H1 (cell line): ENCODE measurements at regions not wholly inside any gene's neighbourhood (a gene's known extent, or its start where the extent isn't known, plus 50 kb on each side); places are given as distances from the start of the nearest gene placed in this dataset.

ENCODE experiments used
- CTCF ChIA-PET: fragments of 300-600 bp; sonication (Branson Sonifier 250); formaldehyde crosslinking; loops from one replicate; lab custom pipeline; 2021; ENCODE audit not compliant: partially characterized antibody; lab: Charles Lee
- POLR2A ChIA-PET: fragments of 300-600 bp; sonication (Branson Sonifier 250); formaldehyde crosslinking; loops from one replicate; lab custom pipeline; 2021; ENCODE audit warnings: inconsistent platforms; ENCODE audit not compliant: partially characterized antibody; lab: Charles Lee
- DNase-seq, 2 experiments: peaks; one replicate each; pipeline versions ENCODE4 v3.0.0 to v3.0.0-alpha.2; 2010 to 2022; ENCODE audit warnings: low spot score in 2 of 2, low read depth in 1 of 2, mixed read lengths in 1 of 2
- FAIRE-seq: peaks from 2 replicates; lab custom pipeline; 2011; peaks lifted over from hg19 to GRCh38; lab: Jason Lieb, UNC
- H2AFZ ChIP-seq: 2 replicates; pipeline ENCODE4 v1.8.1; 2012; ENCODE audit warnings: low read length, inconsistent platforms
- H2AK5ac ChIP-seq: 2 replicates; pipeline ENCODE4 v1.6.1; 2013; ENCODE audit warnings: low read depth, low read length
- H2BK120ac ChIP-seq: replicated peaks from 2 replicates; pipeline ENCODE3; 2013; ENCODE audit warnings: low read depth, low read length, inconsistent platforms
- H2BK12ac ChIP-seq: 2 replicates; pipeline ENCODE4 v1.6.1; 2013; ENCODE audit warnings: low read depth, low read length
- H2BK15ac ChIP-seq: 2 replicates; pipeline ENCODE4 v1.6.1; 2013; ENCODE audit warnings: low read length
- H2BK20ac ChIP-seq: 2 replicates; pipeline ENCODE4 v1.6.1; 2013; ENCODE audit warnings: low read length
- H2BK5ac ChIP-seq: 2 replicates; pipeline ENCODE4 v1.6.1; 2013; ENCODE audit warnings: low read depth, low read length
- H3K14ac ChIP-seq: 2 replicates; pipeline ENCODE4 v1.6.1; 2013; ENCODE audit warnings: inconsistent platforms; ENCODE audit not compliant: insufficient read length
- H3K18ac ChIP-seq: 2 replicates; pipeline ENCODE4 v1.6.1; 2013; ENCODE audit warnings: low read length; ENCODE audit errors: extremely low read depth
- H3K23ac ChIP-seq: 2 replicates; pipeline ENCODE4 v1.6.1; 2013; ENCODE audit warnings: inconsistent platforms; ENCODE audit not compliant: insufficient read length
- H3K23me2 ChIP-seq: 2 replicates; pipeline ENCODE4 v1.6.1; 2013; ENCODE audit warnings: low read depth, low read length
- H3K27ac ChIP-seq: 2 replicates; pipeline ENCODE4 v1.6.1; 2011; ENCODE audit warnings: low read depth, low read length, inconsistent platforms
- H3K27me3 ChIP-seq, 4 experiments: replicated peaks in 1 of 4; 1 replicate in 1 of 4; 2 replicates in 3 of 4; pipeline versions ENCODE4 v1.6.1 to v1.8.1; 2011 to 2013; ENCODE audit warnings: low read length in 3 of 4, mild to moderate bottlenecking in 3 of 4, inconsistent platforms in 2 of 4, mixed read lengths in 2 of 4, moderate library complexity in 1 of 4; ENCODE audit not compliant: control insufficient read depth in 3 of 4, insufficient read depth in 3 of 4; ENCODE audit errors: extremely low read depth in 1 of 4
- H3K36me3 ChIP-seq, 4 experiments: 2 replicates each; pipeline versions ENCODE4 v1.6.1 to v1.8.1; 2011 to 2013; ENCODE audit warnings: mild to moderate bottlenecking in 4 of 4, low read length in 3 of 4, moderate library complexity in 2 of 4, control low read depth in 1 of 4, inconsistent platforms in 1 of 4; ENCODE audit not compliant: insufficient read depth in 4 of 4, control insufficient read depth in 2 of 4
- H3K4ac ChIP-seq: replicated peaks from 2 replicates; pipeline ENCODE3; 2013; ENCODE audit warnings: low read length, low read depth, mixed read lengths, inconsistent platforms; ENCODE audit not compliant: insufficient read length
- H3K4me1 ChIP-seq, 4 experiments: replicated peaks in 1 of 4; 1 replicate in 1 of 4; 2 replicates in 3 of 4; pipeline versions ENCODE4 v1.6.1 to v1.8.1; 2011 to 2013; ENCODE audit warnings: low read length in 3 of 4, inconsistent platforms in 2 of 4, mixed read lengths in 1 of 4; ENCODE audit not compliant: insufficient read depth in 4 of 4, control insufficient read depth in 3 of 4
- H3K4me2 ChIP-seq, 2 experiments: 2 replicates each; pipeline versions ENCODE4 v1.6.1 to v1.8.1; 2011 to 2013; ENCODE audit warnings: low read depth in 2 of 2, low read length in 2 of 2, control low read depth in 1 of 2, inconsistent platforms in 1 of 2, mild to moderate bottlenecking in 1 of 2; ENCODE audit not compliant: insufficient read depth in 1 of 2
- H3K4me3 ChIP-seq, 4 experiments: fragments of 200-600, 300-600 bp in 1 of 4; sonication (generic), shearing (Covaris generic), sonication (Bioruptor Twin) in 1 of 4; 2 replicates each; pipeline versions ENCODE4 v1.5.1 to v1.8.1; 2011 to 2016; ENCODE audit warnings: low read length in 4 of 4, low read depth in 3 of 4, control low read depth in 2 of 4, inconsistent platforms in 2 of 4, mild to moderate bottlenecking in 2 of 4, mixed read lengths in 1 of 4, moderate library complexity in 1 of 4; ENCODE audit not compliant: insufficient read depth in 2 of 4; ENCODE audit errors: extremely low read depth in 1 of 4
- H3K56ac ChIP-seq: replicated peaks from 2 replicates; pipeline ENCODE3; 2013; ENCODE audit warnings: low read depth, mild to moderate bottlenecking, mixed read lengths, low read length, inconsistent platforms; ENCODE audit not compliant: insufficient read length
- H3K79me1 ChIP-seq: 2 replicates; pipeline ENCODE4 v1.6.1; 2013; ENCODE audit warnings: low read depth, low read length, control low read depth
- H3K79me2 ChIP-seq, 2 experiments: 2 replicates each; pipeline versions ENCODE4 v1.6.1 to v1.8.1; 2012 to 2013; ENCODE audit warnings: low read length in 2 of 2, mild to moderate bottlenecking in 2 of 2, inconsistent platforms in 1 of 2; ENCODE audit not compliant: insufficient read depth in 2 of 2, control insufficient read depth in 1 of 2
- H3K9ac ChIP-seq, 4 experiments: replicated peaks in 1 of 4; 1 replicate in 1 of 4; 2 replicates in 3 of 4; pipeline versions ENCODE4 v1.6.1 to v1.8.1; 2011 to 2013; ENCODE audit warnings: low read depth in 3 of 4, low read length in 3 of 4, control low read depth in 2 of 4, mild to moderate bottlenecking in 2 of 4, moderate library complexity in 2 of 4, inconsistent platforms in 1 of 4; ENCODE audit errors: extremely low read depth in 1 of 4
- H3K9me3 ChIP-seq, 2 experiments: 2 replicates each; pipeline versions ENCODE4 v1.6.1 to v1.8.1; 2012 to 2013; ENCODE audit warnings: mild to moderate bottlenecking in 2 of 2, moderate library complexity in 2 of 2, control low read depth in 1 of 2, inconsistent platforms in 1 of 2, low read depth in 1 of 2, low read length in 1 of 2, mixed read lengths in 1 of 2; ENCODE audit not compliant: insufficient read depth in 2 of 2
- H4K20me1 ChIP-seq, 2 experiments: replicated peaks in 1 of 2; 2 replicates each; pipeline versions ENCODE3 to v1.8.1; 2011 to 2013; ENCODE audit warnings: inconsistent platforms in 2 of 2, low read length in 2 of 2, mild to moderate bottlenecking in 1 of 2; ENCODE audit not compliant: insufficient read depth in 2 of 2, control insufficient read depth in 1 of 2
- H4K5ac ChIP-seq: 2 replicates; pipeline ENCODE4 v1.6.1; 2013; ENCODE audit warnings: low read length, low read depth, mixed read lengths, inconsistent platforms; ENCODE audit not compliant: insufficient read length
- H4K8ac ChIP-seq: 2 replicates; pipeline ENCODE4 v1.8.0; 2013; ENCODE audit warnings: mild to moderate bottlenecking, moderate library complexity, low read length, inconsistent platforms; ENCODE audit not compliant: insufficient read depth; ENCODE audit errors: extremely low read depth
- H4K91ac ChIP-seq: replicated peaks from 2 replicates; pipeline ENCODE3; 2013; ENCODE audit warnings: low read length, mixed read lengths, inconsistent platforms; ENCODE audit not compliant: insufficient read length
- BACH1 ChIP-seq: IDR thresholded peaks from 2 replicates; pipeline ENCODE4 v1.6.1; 2012; ENCODE audit warnings: low read length, improper control_type of control experiment
- BCL11A ChIP-seq, 2 experiments: IDR thresholded peaks; one replicate each; pipeline ENCODE4 v1.6.1; 2011; ENCODE audit warnings: low read depth in 2 of 2, low read length in 2 of 2, mild to moderate bottlenecking in 2 of 2
- CHD2 ChIP-seq: IDR thresholded peaks from 2 replicates; pipeline ENCODE4 v1.6.1; 2012; ENCODE audit warnings: low read length, improper control_type of control experiment
- EP300 ChIP-seq, 2 experiments: IDR thresholded peaks; 1 replicate in 1 of 2; 2 replicates in 1 of 2; pipeline ENCODE4 v1.6.1; 2011 to 2012; ENCODE audit warnings: low read depth in 2 of 2, low read length in 2 of 2, mild to moderate bottlenecking in 2 of 2, borderline replicate concordance in 1 of 2, inconsistent platforms in 1 of 2, moderate library complexity in 1 of 2
- GABPA ChIP-seq: IDR thresholded peaks from 2 replicates; pipeline ENCODE4 v1.6.1; 2011; ENCODE audit warnings: mild to moderate bottlenecking, low read length, moderate library complexity, borderline replicate concordance; ENCODE audit not compliant: insufficient read depth
- KDM4A ChIP-seq: IDR thresholded peaks from one replicate; pipeline ENCODE4 v1.7.1; 2012; ENCODE audit warnings: low read depth, mild to moderate bottlenecking, moderate library complexity, low read length, inconsistent platforms; ENCODE audit not compliant: severe bottlenecking
- KDM5A ChIP-seq: fragments of 200-600 bp; IDR thresholded peaks from 2 replicates; pipeline ENCODE4 v1.7.1; 2012; ENCODE audit warnings: mild to moderate bottlenecking, low read length, inconsistent platforms, mixed read lengths
- MAFK ChIP-seq: IDR thresholded peaks from 2 replicates; pipeline ENCODE4 v1.6.1; 2012; ENCODE audit warnings: low read depth, mild to moderate bottlenecking, improper control_type of control experiment, low read length
- POLR2A ChIP-seq, 2 experiments: IDR thresholded peaks; 1 replicate in 1 of 2; 2 replicates in 1 of 2; pipeline ENCODE4 v1.6.1; 2011; ENCODE audit warnings: low read depth in 2 of 2, low read length in 2 of 2, mild to moderate bottlenecking in 2 of 2; ENCODE audit errors: control extremely low read depth in 1 of 2
- SP2 ChIP-seq: IDR thresholded peaks from 2 replicates; pipeline ENCODE4 v1.6.1; 2012; ENCODE audit warnings: mild to moderate bottlenecking, low read length, inconsistent platforms
- SP4 ChIP-seq: IDR thresholded peaks from 2 replicates; pipeline ENCODE4 v1.6.1; 2012; ENCODE audit warnings: low read length, inconsistent platforms
- TAF7 ChIP-seq: optimal IDR thresholded peaks from 2 replicates; pipeline ENCODE3; 2011; ENCODE audit warnings: low read depth, mild to moderate bottlenecking, inconsistent platforms, low read length, moderate library complexity, borderline replicate concordance
- YY1 ChIP-seq: IDR thresholded peaks from 2 replicates; pipeline ENCODE4 v1.6.1; 2011; ENCODE audit warnings: low read depth, mild to moderate bottlenecking, low read length
- WGBS, 2 experiments: shearing (Covaris generic) in 1 of 2; methylation state at CpG; one replicate each; pipeline versions ENCODE4 v1.1.6 to v1.1.7; 2013 to 2015; ENCODE audit warnings: low lambda C conversion rate in 2 of 2, mixed read lengths in 2 of 2, inconsistent platforms in 1 of 2, low coverage in 1 of 2, missing lambda C conversion rate in 1 of 2; ENCODE audit not compliant: insufficient replicate concordance in 2 of 2, insufficient coverage in 1 of 2, insufficient read length in 1 of 2; ENCODE audit errors: extremely low coverage in 1 of 2, missing lambda C conversion rate in 1 of 2; 5-methylcytosine and 5-hydroxymethylcytosine counted together
- TF ChIP-seq, protein P1 (sequence below): IDR thresholded peaks from 2 replicates; pipeline ENCODE4 v1.6.1; 2012; ENCODE audit warnings: low read length, inconsistent platforms

DNA sequence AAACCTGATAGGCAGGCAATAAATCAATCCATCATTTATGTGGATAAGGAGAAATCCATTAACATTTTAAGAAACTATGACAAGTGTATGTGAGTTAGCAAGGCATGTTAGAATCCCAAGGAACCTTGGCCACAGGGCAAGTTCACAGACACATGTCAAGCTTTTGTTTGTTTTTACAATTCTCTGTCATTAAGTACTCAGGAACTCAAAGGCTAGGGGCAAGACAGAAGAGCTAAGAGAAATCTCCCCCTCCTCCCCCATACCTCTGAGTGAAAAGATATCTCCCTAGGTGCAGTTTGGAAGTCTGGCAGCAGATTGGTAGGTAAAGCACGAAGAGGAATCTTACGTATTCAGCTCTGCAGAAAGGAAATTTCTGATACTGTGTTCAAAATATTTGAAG lies 348.1 kb downstream of the IRS1 start:
- H3K23ac ChIP-seq = no peak overlapping the region
- H3K18ac ChIP-seq = no peak overlapping the region
- no peak overlapping the region for H3K9ac ChIP-seq
- H3K9me3 ChIP-seq = 0 out of 4 replicates have a peak, but pooled peaks cover 0 to 6% of the 10 kb centered on the region in 2 experiments
- FAIRE-seq (no peak), DNase-seq (no peak)
- 92% methylated on average over 2 of the region's 2 CpGs; no CpG with 5 or more reads in 1 of the 2 experiments for WGBS, 2 experiments
- H4K8ac ChIP-seq = no peak overlapping the region
- CTCF ChIA-PET = no interaction called here
- H4K20me1 ChIP-seq = no peaks in the 10 kb centered on the region
- H3K4me1 ChIP-seq = no peaks in the 10 kb centered on the region
- POLR2A ChIA-PET = no interaction called here
- H3K56ac ChIP-seq = no peak overlapping the region
- no peak overlapping the region for H3K4ac ChIP-seq
- H2BK120ac ChIP-seq = no peak overlapping the region
- no peaks in the 10 kb centered on the region for H3K36me3 ChIP-seq
- no peaks in the 10 kb centered on the region for H3K23me2 ChIP-seq
- no peak overlapping the region for H2AK5ac ChIP-seq
- no peak overlapping the region for H3K4me2 ChIP-seq
- H3K27ac ChIP-seq = no peak overlapping the region
- H3K79me1 ChIP-seq = no peaks in the 10 kb centered on the region
- no peak overlapping the region for H3K4me3 ChIP-seq
- H2BK15ac ChIP-seq = no peak overlapping the region
- H3K14ac ChIP-seq = no peak overlapping the region
- no peak overlapping the region for H4K5ac ChIP-seq
- no peak overlapping the region for H2AFZ ChIP-seq
- no peaks in the 10 kb centered on the region for H3K27me3 ChIP-seq
- no peaks in the 10 kb centered on the region for H3K79me2 ChIP-seq
- H2BK12ac ChIP-seq = no peak overlapping the region
- H2BK5ac ChIP-seq = no peak overlapping the region
- no peak overlapping the region for H4K91ac ChIP-seq
- H2BK20ac ChIP-seq = no peak overlapping the region
- TF ChIP-seq YY1 (no peak), TAF7 (no peak), MAFK (no peak), CHD2 (no peak), GABPA (no peak), POLR2A (IDR thresholded peaks at IDR 0.05; ENCODE audit: control extremely low read depth in 1 of 2, low read depth in 2 of 2, low read length in 2 of 2) (no peak), KDM5A (no peak), BCL11A (IDR thresholded peaks at IDR 0.05; ENCODE audit: low read depth in 2 of 2, low read length in 2 of 2) (no peak), KDM4A (no peak), SP2 (no peak), BACH1 (no peak), SP4 (no peak), EP300 (IDR thresholded peaks at IDR 0.05; ENCODE audit: borderline replicate concordance in 1 of 2, low read depth in 2 of 2, low read length in 2 of 2) (no peak)
- TF ChIP-seq, protein P1, sequence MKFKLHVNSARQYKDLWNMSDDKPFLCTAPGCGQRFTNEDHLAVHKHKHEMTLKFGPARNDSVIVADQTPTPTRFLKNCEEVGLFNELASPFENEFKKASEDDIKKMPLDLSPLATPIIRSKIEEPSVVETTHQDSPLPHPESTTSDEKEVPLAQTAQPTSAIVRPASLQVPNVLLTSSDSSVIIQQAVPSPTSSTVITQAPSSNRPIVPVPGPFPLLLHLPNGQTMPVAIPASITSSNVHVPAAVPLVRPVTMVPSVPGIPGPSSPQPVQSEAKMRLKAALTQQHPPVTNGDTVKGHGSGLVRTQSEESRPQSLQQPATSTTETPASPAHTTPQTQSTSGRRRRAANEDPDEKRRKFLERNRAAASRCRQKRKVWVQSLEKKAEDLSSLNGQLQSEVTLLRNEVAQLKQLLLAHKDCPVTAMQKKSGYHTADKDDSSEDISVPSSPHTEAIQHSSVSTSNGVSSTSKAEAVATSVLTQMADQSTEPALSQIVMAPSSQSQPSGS = no peak
